H9 (cell line): ENCODE measurements at regions not wholly inside any gene's neighbourhood (a gene's known extent, or its start where the extent isn't known, plus 50 kb on each side); places are given as distances from the start of the nearest gene placed in this dataset.

Experiments used
- DNase-seq: peaks from one replicate; pipeline ENCODE4 v3.0.0-alpha.2; 2017
- H2AFZ ChIP-seq: one replicate; pipeline ENCODE4 v1.6.1; 2013; ENCODE audit warnings: mild to moderate bottlenecking, low read length, control low read depth, moderate library complexity
- H2AK5ac ChIP-seq: 2 replicates; pipeline ENCODE4 v1.6.1; 2013; ENCODE audit warnings: low read length, control low read depth, mixed read lengths; ENCODE audit not compliant: insufficient read length
- H2BK120ac ChIP-seq: one replicate; pipeline ENCODE4 v1.6.1; 2013; ENCODE audit warnings: low read depth, mild to moderate bottlenecking, low read length, control low read depth, inconsistent platforms; ENCODE audit not compliant: poor library complexity, severe bottlenecking
- H2BK12ac ChIP-seq: 2 replicates; pipeline ENCODE4 v1.6.1; 2013; ENCODE audit warnings: low read length, control low read depth, mixed read lengths, low read depth; ENCODE audit not compliant: insufficient read length
- H2BK15ac ChIP-seq: 2 replicates; pipeline ENCODE4 v1.6.1; 2013; ENCODE audit warnings: low read depth, low read length, control low read depth
- H2BK20ac ChIP-seq: one replicate; pipeline ENCODE4 v1.6.1; 2013; ENCODE audit warnings: low read depth, mild to moderate bottlenecking, low read length, control low read depth, inconsistent platforms; ENCODE audit not compliant: poor library complexity, severe bottlenecking
- H2BK5ac ChIP-seq: 2 replicates; pipeline ENCODE4 v1.6.1; 2013; ENCODE audit warnings: low read length, control low read depth, mixed read lengths; ENCODE audit not compliant: insufficient read length
- H3K14ac ChIP-seq: 2 replicates; pipeline ENCODE4 v1.6.1; 2013; ENCODE audit warnings: low read length, control low read depth; ENCODE audit not compliant: insufficient read depth
- H3K18ac ChIP-seq: 2 replicates; pipeline ENCODE4 v1.6.1; 2013; ENCODE audit warnings: low read depth, mild to moderate bottlenecking, mixed read lengths, low read length, control low read depth; ENCODE audit not compliant: insufficient read length
- H3K23ac ChIP-seq: 2 replicates; pipeline ENCODE4 v1.6.1; 2013; ENCODE audit warnings: low read length, control low read depth, mixed read lengths, low read depth; ENCODE audit not compliant: insufficient read length
- H3K23me2 ChIP-seq: 2 replicates; pipeline ENCODE4 v1.6.1; 2013; ENCODE audit warnings: low read depth, mild to moderate bottlenecking, mixed read lengths, low read length, control low read depth; ENCODE audit not compliant: insufficient read length, poor library complexity, severe bottlenecking
- H3K27ac ChIP-seq: 2 replicates; pipeline ENCODE4 v1.5.1; 2013; ENCODE audit warnings: low read length, control low read depth, mixed read lengths, low read depth; ENCODE audit not compliant: insufficient read length
- H3K27me3 ChIP-seq: 2 replicates; pipeline ENCODE4 v1.6.1; 2013; ENCODE audit warnings: low read length, control low read depth, inconsistent platforms; ENCODE audit not compliant: insufficient read depth
- H3K4ac ChIP-seq: 2 replicates; pipeline ENCODE4 v1.6.1; 2013; ENCODE audit warnings: low read depth, mild to moderate bottlenecking, control low read depth, inconsistent platforms, low read length, moderate library complexity
- H3K4me1 ChIP-seq: 2 replicates; pipeline ENCODE4 v1.6.1; 2013; ENCODE audit warnings: low read length, control low read depth, inconsistent platforms; ENCODE audit not compliant: insufficient read depth
- H3K4me2 ChIP-seq: 2 replicates; pipeline ENCODE4 v1.6.1; 2013; ENCODE audit warnings: low read length, control low read depth, mixed read lengths; ENCODE audit not compliant: insufficient read length, insufficient read depth
- H3K56ac ChIP-seq: 2 replicates; pipeline ENCODE4 v1.6.1; 2013; ENCODE audit warnings: low read depth, mild to moderate bottlenecking, mixed read lengths, low read length, control low read depth; ENCODE audit not compliant: insufficient read length
- H3K79me1 ChIP-seq: 2 replicates; pipeline ENCODE4 v1.6.1; 2013; ENCODE audit warnings: low read depth, mild to moderate bottlenecking, moderate library complexity, low read length, control low read depth, inconsistent platforms; ENCODE audit not compliant: insufficient read depth, poor library complexity, severe bottlenecking
- H3K79me2 ChIP-seq: 2 replicates; pipeline ENCODE4 v1.6.1; 2013; ENCODE audit warnings: low read length, control low read depth, inconsistent platforms; ENCODE audit not compliant: insufficient read depth
- H3K9ac ChIP-seq: 2 replicates; pipeline ENCODE4 v1.6.1; 2013; ENCODE audit warnings: low read length, control low read depth, mixed read lengths; ENCODE audit not compliant: insufficient read length; ENCODE audit errors: extremely low read depth
- H3K9me3 ChIP-seq: one replicate; pipeline ENCODE4 v1.6.1; 2013; ENCODE audit warnings: low read depth, low read length, inconsistent platforms; ENCODE audit not compliant: control insufficient read depth
- H3T11ph ChIP-seq: one replicate; pipeline ENCODE4 v1.6.1; 2013; ENCODE audit warnings: mild to moderate bottlenecking, low read length, control low read depth, inconsistent platforms
- H4K20me1 ChIP-seq: one replicate; pipeline ENCODE4 v1.6.1; 2013; ENCODE audit not compliant: control insufficient read depth, insufficient read length, insufficient read depth
- H4K5ac ChIP-seq: 2 replicates; pipeline ENCODE4 v1.6.1; 2013; ENCODE audit warnings: low read depth, mild to moderate bottlenecking, mixed read lengths, low read length, control low read depth; ENCODE audit not compliant: insufficient read length
- H4K8ac ChIP-seq: replicated peaks from 2 replicates; pipeline ENCODE4 v1.6.1; 2013; ENCODE audit warnings: low read length, control low read depth, mixed read lengths, low read depth; ENCODE audit not compliant: insufficient read length
- H4K91ac ChIP-seq: 2 replicates; pipeline ENCODE4 v1.6.1; 2013; ENCODE audit warnings: low read depth, mild to moderate bottlenecking, moderate library complexity, mixed read lengths, low read length, control low read depth; ENCODE audit not compliant: insufficient read length
- H3K27ac Mint-ChIP-seq, 3 experiments: 2 replicates in 2 of 3; 3 replicates in 1 of 3; pipeline ENCODE4 v1.8.0; 2020 to 2021; ENCODE audit warnings: mixed read lengths in 3 of 3, mild to moderate bottlenecking in 1 of 3, moderate library complexity in 1 of 3
- H3K27me3 Mint-ChIP-seq: 2 replicates; pipeline ENCODE4 v1.8.0; 2021; ENCODE audit warnings: low read depth, mild to moderate bottlenecking, moderate library complexity, mixed read lengths
- H3K36me3 Mint-ChIP-seq, 3 experiments: 2 replicates in 2 of 3; 3 replicates in 1 of 3; pipeline ENCODE4 v1.8.0; 2020 to 2021; ENCODE audit warnings: low read depth in 3 of 3, mixed read lengths in 3 of 3; ENCODE audit not compliant: insufficient read depth in 1 of 3
- H3K4me1 Mint-ChIP-seq, 2 experiments: 2 replicates each; pipeline ENCODE4 v1.8.0; 2020; ENCODE audit warnings: mixed read lengths in 2 of 2
- H3K4me3 Mint-ChIP-seq, 2 experiments: 2 replicates in 1 of 2; 3 replicates in 1 of 2; pipeline ENCODE4 v1.8.0; 2020 to 2021; ENCODE audit warnings: mild to moderate bottlenecking in 2 of 2, mixed read lengths in 2 of 2, moderate library complexity in 1 of 2
- H3K9me3 Mint-ChIP-seq, 2 experiments: 2 replicates in 1 of 2; 3 replicates in 1 of 2; pipeline ENCODE4 v1.8.0; 2020; ENCODE audit warnings: mild to moderate bottlenecking in 2 of 2, mixed read lengths in 2 of 2, moderate library complexity in 1 of 2
- WGBS: extraction: QIAGEN DNeasy Blood & Tissue Kit; methylation state at CpG from one replicate; pipeline ENCODE4 v1.1.7; 2013; ENCODE audit warnings: missing lambda C conversion rate, low lambda C conversion rate, mixed read lengths; ENCODE audit not compliant: insufficient read length; ENCODE audit errors: extremely low coverage; 5-methylcytosine and 5-hydroxymethylcytosine counted together
- TF ChIP-seq, protein P1 (sequence below): fragments of 200-600 bp; sonication (generic); conservative IDR thresholded peaks from 3 replicates; pipeline ENCODE4 v1.8.0; 2021; ENCODE audit warnings: antibody characterized with exemption, mild to moderate bottlenecking

DNA sequence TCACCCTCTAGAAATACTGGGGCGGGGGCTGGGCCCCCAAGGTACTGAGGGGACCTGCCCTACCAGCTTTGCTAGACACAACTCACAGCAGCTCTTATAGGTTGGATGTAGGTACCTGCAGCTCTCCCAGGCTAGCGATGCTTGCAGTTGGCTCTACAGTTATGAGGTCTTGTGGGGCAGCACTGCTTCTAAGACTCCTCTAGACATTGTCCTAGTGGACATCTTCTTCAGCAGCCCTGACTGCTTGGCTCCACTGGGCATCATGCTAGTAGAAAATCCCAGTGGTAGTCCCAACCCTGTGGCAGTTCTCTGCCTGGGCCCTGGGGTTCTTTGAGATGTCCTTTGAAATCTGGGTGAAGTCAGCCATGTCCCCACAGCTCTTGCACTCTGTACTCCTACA is 419.3 kb upstream of the SEL1L start:
- Histone ChIP-seq H3K4ac (no peak overlapping the region), H3K9ac (no peak overlapping the region), H2AFZ (no peak overlapping the region), H3K27me3 (no peaks in the 10 kb centered on the region), H3K14ac (no peak overlapping the region), H2BK120ac (no peak overlapping the region), H3K56ac (no peak overlapping the region), H4K8ac (no peak overlapping the region), H3K23ac (no peak overlapping the region), H3K79me2 (no peaks in the 10 kb centered on the region), H2BK15ac (no peak overlapping the region), H3K18ac (no peak overlapping the region), H3K4me2 (no peak overlapping the region), H2BK12ac (no peak overlapping the region), H3T11ph (no peak overlapping the region), H3K79me1 (no peaks in the 10 kb centered on the region), H3K4me1 (no peaks in the 10 kb centered on the region; the same call in 1 of the 2 replicates), H2BK5ac (no peak overlapping the region), H3K9me3 (no peaks in the 10 kb centered on the region), H3K27ac (no peak overlapping the region), H2BK20ac (no peak overlapping the region), H3K23me2 (no peaks in the 10 kb centered on the region), H4K91ac (no peak overlapping the region), H2AK5ac (no peak overlapping the region), H4K5ac (no peak overlapping the region), H4K20me1 (no peaks in the 10 kb centered on the region)
- Mint-ChIP-seq H3K27me3 (peaks cover 36% of the 10 kb centered on the region), H3K36me3 (peaks cover 0 to 5% (median 0%) of the 10 kb centered on the region in 3 experiments; a peak in 1 of 7 replicates), H3K9me3 (peaks cover 0 to 6% of the 10 kb centered on the region in 2 experiments; a peak in 1 of 5 replicates), H3K4me1 (peaks cover 4 to 19% of the 10 kb centered on the region in 2 experiments; a peak in 3 of 4 replicates), H3K27ac (no peak overlapping the region), H3K4me3 (no peak overlapping the region)
- TF ChIP-seq, protein P1, sequence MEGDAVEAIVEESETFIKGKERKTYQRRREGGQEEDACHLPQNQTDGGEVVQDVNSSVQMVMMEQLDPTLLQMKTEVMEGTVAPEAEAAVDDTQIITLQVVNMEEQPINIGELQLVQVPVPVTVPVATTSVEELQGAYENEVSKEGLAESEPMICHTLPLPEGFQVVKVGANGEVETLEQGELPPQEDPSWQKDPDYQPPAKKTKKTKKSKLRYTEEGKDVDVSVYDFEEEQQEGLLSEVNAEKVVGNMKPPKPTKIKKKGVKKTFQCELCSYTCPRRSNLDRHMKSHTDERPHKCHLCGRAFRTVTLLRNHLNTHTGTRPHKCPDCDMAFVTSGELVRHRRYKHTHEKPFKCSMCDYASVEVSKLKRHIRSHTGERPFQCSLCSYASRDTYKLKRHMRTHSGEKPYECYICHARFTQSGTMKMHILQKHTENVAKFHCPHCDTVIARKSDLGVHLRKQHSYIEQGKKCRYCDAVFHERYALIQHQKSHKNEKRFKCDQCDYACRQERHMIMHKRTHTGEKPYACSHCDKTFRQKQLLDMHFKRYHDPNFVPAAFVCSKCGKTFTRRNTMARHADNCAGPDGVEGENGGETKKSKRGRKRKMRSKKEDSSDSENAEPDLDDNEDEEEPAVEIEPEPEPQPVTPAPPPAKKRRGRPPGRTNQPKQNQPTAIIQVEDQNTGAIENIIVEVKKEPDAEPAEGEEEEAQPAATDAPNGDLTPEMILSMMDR = no peak
- no CpG with 5 or more reads among the region's 2 CpGs for WGBS
- no peak for DNase-seq
